ENCODE measurements at regions not wholly inside any gene's neighbourhood (a gene's known extent, or its start where the extent isn't known, plus 50 kb on each side); places are given as distances from the start of the nearest gene placed in this dataset.

DNA sequence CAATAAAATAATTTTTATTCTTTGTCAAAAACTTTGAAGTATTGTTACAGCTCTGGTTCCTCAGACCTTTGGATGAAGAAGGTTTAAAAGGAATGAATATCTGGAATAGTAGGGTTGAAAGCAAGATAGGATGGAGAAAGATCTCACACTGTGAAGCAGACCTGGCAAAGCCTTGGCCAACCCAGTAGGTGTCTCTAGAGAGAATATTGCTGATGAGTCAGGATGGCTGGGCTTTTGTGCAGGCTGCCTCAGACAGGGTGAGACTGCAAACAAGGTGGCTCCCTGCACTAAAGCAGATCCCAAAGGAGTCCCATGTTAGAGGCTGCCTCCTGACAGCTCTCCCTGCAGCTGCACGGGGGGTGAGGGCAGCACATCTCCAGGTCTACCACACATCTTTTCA, 226.0 kb upstream of the ITGA4 start:
- Histone ChIP-seq H3K4me3 (ENCODE audit: low read depth in 1 of 3, low read length in 3 of 3) (no peak overlapping the region), H3K4me1 (ENCODE audit: control insufficient read depth in 4 of 4, insufficient read depth in 4 of 4, low read length in 3 of 4) (no peaks in the 10 kb centered on the region), H3K9ac (ENCODE audit: low read depth in 1 of 2, low read length in 2 of 2) (no peak overlapping the region), H3K36me3 (ENCODE audit: control insufficient read depth in 4 of 4, insufficient read depth in 3 of 4, low read depth in 1 of 4, low read length in 3 of 4) (no peaks in the 10 kb centered on the region), H3K9me3 (ENCODE audit: control insufficient read depth in 4 of 4, low read length in 3 of 4) (no peaks in the 10 kb centered on the region), H3K27me3 (ENCODE audit: control insufficient read depth in 4 of 4, insufficient read depth in 4 of 4, low read length in 3 of 4) (peaks cover 0 to 2% (median 0%) of the 10 kb centered on the region in 4 donors), H3K27ac (ENCODE audit: low read depth in 1 of 2, low read length in 2 of 2) (no peak overlapping the region)
- no peak for DNase-seq (ENCODE audit: low spot score)
- WGBS, result 86% methylated on average over 1 of the region's 1 CpG
- no peak for TF ChIP-seq EGR1 (IDR thresholded peaks at IDR 0.05; ENCODE audit: low read depth in 2 of 2)
- TF ChIP-seq, protein P1, sequence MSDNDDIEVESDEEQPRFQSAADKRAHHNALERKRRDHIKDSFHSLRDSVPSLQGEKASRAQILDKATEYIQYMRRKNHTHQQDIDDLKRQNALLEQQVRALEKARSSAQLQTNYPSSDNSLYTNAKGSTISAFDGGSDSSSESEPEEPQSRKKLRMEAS (IDR thresholded peaks at IDR 0.05), result no peak
- no peak for TF ChIP-seq YY1 (IDR thresholded peaks at IDR 0.05)
- no peak for TF ChIP-seq HNF4A (conservative IDR thresholded peaks at IDR 0.05)
- no peak for TF ChIP-seq SP1 (IDR thresholded peaks at IDR 0.05)
- TF ChIP-seq, protein P2, sequence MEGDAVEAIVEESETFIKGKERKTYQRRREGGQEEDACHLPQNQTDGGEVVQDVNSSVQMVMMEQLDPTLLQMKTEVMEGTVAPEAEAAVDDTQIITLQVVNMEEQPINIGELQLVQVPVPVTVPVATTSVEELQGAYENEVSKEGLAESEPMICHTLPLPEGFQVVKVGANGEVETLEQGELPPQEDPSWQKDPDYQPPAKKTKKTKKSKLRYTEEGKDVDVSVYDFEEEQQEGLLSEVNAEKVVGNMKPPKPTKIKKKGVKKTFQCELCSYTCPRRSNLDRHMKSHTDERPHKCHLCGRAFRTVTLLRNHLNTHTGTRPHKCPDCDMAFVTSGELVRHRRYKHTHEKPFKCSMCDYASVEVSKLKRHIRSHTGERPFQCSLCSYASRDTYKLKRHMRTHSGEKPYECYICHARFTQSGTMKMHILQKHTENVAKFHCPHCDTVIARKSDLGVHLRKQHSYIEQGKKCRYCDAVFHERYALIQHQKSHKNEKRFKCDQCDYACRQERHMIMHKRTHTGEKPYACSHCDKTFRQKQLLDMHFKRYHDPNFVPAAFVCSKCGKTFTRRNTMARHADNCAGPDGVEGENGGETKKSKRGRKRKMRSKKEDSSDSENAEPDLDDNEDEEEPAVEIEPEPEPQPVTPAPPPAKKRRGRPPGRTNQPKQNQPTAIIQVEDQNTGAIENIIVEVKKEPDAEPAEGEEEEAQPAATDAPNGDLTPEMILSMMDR (IDR thresholded peaks at IDR 0.05; ENCODE audit: low read depth, low read length, missing input control), result no peak
- TF ChIP-seq JUND (IDR thresholded peaks at IDR 0.05), result no peak

DNA sequence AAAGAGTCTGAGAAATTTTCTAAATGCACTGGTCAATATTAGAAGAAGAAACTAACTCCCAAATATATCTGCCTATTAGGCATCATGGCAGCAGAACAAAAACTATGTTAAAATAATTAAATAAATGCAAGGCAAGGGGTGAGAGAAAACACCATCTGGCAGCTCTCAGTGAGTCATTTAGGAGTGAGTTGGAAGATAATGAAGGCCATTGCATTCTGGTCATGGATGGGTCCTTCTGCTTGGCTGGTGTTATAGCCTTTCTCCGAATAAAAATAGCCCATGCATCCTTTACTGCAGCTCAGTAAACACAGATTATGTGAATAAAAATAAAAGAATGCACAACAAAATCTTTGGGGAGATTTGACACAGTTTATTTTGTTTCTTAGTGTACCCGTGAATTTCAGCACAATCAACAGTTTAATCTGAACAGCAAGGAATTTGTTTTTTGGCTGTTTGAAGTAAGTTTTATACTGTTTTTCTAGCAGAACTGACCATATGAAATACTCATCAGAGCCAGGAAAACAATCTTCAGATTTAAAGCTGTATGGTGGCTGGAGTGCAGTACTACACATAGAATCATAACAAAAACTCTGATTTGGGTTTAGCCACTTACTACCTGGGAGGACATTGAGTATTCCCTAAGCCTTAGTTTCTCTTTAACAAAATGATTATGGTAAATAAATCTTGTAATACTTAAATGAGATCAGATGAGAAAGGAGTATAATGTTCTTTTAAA, 225.1 kb upstream of the ITGA4 start:
- TF ChIP-seq HNF4A (conservative IDR thresholded peaks at IDR 0.05) (no peak), RAD21 (IDR thresholded peaks at IDR 0.05) (no peak), HNF4G (IDR thresholded peaks at IDR 0.05) (no peak), JUND (IDR thresholded peaks at IDR 0.05) (no peak), SP1 (IDR thresholded peaks at IDR 0.05) (no peak), YY1 (IDR thresholded peaks at IDR 0.05) (no peak), TAF1 (conservative IDR thresholded peaks at IDR 0.05) (no peak), NR2F2 (IDR thresholded peaks at IDR 0.05) (no peak), FOXA1 (IDR thresholded peaks at IDR 0.05) (no peak), RXRA (IDR thresholded peaks at IDR 0.05) (no peak), EGR1 (IDR thresholded peaks at IDR 0.05; ENCODE audit: low read depth in 2 of 2) (no peak), GABPA (IDR thresholded peaks at IDR 0.05 in 1 of 2, conservative IDR thresholded peaks at IDR 0.05 in 1 of 2) (no peak), FOXA2 (IDR thresholded peaks at IDR 0.05) (no peak)
- TF ChIP-seq, protein P3, sequence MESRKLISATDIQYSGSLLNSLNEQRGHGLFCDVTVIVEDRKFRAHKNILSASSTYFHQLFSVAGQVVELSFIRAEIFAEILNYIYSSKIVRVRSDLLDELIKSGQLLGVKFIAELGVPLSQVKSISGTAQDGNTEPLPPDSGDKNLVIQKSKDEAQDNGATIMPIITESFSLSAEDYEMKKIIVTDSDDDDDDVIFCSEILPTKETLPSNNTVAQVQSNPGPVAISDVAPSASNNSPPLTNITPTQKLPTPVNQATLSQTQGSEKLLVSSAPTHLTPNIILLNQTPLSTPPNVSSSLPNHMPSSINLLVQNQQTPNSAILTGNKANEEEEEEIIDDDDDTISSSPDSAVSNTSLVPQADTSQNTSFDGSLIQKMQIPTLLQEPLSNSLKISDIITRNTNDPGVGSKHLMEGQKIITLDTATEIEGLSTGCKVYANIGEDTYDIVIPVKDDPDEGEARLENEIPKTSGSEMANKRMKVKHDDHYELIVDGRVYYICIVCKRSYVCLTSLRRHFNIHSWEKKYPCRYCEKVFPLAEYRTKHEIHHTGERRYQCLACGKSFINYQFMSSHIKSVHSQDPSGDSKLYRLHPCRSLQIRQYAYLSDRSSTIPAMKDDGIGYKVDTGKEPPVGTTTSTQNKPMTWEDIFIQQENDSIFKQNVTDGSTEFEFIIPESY (IDR thresholded peaks at IDR 0.05), result no peak
- TF ChIP-seq, protein P1 (IDR thresholded peaks at IDR 0.05), result no peak
- TF ChIP-seq, protein P4, sequence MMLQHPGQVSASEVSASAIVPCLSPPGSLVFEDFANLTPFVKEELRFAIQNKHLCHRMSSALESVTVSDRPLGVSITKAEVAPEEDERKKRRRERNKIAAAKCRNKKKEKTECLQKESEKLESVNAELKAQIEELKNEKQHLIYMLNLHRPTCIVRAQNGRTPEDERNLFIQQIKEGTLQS (IDR thresholded peaks at IDR 0.05), result no peak
- TF ChIP-seq, protein P5, sequence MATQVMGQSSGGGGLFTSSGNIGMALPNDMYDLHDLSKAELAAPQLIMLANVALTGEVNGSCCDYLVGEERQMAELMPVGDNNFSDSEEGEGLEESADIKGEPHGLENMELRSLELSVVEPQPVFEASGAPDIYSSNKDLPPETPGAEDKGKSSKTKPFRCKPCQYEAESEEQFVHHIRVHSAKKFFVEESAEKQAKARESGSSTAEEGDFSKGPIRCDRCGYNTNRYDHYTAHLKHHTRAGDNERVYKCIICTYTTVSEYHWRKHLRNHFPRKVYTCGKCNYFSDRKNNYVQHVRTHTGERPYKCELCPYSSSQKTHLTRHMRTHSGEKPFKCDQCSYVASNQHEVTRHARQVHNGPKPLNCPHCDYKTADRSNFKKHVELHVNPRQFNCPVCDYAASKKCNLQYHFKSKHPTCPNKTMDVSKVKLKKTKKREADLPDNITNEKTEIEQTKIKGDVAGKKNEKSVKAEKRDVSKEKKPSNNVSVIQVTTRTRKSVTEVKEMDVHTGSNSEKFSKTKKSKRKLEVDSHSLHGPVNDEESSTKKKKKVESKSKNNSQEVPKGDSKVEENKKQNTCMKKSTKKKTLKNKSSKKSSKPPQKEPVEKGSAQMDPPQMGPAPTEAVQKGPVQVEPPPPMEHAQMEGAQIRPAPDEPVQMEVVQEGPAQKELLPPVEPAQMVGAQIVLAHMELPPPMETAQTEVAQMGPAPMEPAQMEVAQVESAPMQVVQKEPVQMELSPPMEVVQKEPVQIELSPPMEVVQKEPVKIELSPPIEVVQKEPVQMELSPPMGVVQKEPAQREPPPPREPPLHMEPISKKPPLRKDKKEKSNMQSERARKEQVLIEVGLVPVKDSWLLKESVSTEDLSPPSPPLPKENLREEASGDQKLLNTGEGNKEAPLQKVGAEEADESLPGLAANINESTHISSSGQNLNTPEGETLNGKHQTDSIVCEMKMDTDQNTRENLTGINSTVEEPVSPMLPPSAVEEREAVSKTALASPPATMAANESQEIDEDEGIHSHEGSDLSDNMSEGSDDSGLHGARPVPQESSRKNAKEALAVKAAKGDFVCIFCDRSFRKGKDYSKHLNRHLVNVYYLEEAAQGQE (IDR thresholded peaks at IDR 0.05), result no peak
- TF ChIP-seq, protein P2 (IDR thresholded peaks at IDR 0.05; ENCODE audit: low read depth, low read length, missing input control), result no peak
- Histone ChIP-seq H3K9ac (ENCODE audit: low read depth in 1 of 2, low read length in 2 of 2) (no peak overlapping the region), H3K27me3 (ENCODE audit: control insufficient read depth in 4 of 4, insufficient read depth in 4 of 4, low read length in 3 of 4) (peaks cover 0 to 2% (median 0%) of the 10 kb centered on the region in 4 donors), H3K4me1 (ENCODE audit: control insufficient read depth in 4 of 4, insufficient read depth in 4 of 4, low read length in 3 of 4) (no peaks in the 10 kb centered on the region), H3K27ac (ENCODE audit: low read depth in 1 of 2, low read length in 2 of 2) (no peak overlapping the region), H3K4me3 (ENCODE audit: low read depth in 1 of 3, low read length in 3 of 3) (no peak overlapping the region), H3K36me3 (ENCODE audit: control insufficient read depth in 4 of 4, insufficient read depth in 3 of 4, low read depth in 1 of 4, low read length in 3 of 4) (no peaks in the 10 kb centered on the region), H3K9me3 (ENCODE audit: control insufficient read depth in 4 of 4, low read length in 3 of 4) (no peaks in the 10 kb centered on the region)
- 75% methylated on average over 2 of the region's 2 CpGs for WGBS
- DNase-seq (ENCODE audit: low spot score), result no peak
